ENCODE measurements at regions not wholly inside any gene's neighbourhood (a gene's known extent, or its start where the extent isn't known, plus 50 kb on each side); places are given as distances from the start of the nearest gene placed in this dataset.

DNA sequence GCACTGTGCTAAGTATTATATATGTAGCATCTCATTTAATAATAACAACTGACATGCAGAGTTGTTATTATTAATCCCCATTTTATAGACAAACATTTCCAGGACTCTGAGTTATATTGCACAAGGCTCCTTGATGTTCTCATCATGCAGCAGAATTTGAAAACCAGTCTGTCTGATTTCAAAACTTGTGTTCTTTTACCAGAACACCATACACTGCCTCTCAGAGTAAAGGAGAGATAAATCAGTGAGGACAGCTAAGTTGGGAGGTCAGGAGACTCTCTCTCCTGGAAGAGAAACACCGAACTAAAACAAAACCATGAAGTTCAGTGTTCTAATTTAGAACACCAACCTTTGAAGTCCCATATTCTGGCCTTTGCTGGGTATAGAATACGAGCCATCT is 92.7 kb upstream of the TNC start:
- no peak for DNase-seq

DNA sequence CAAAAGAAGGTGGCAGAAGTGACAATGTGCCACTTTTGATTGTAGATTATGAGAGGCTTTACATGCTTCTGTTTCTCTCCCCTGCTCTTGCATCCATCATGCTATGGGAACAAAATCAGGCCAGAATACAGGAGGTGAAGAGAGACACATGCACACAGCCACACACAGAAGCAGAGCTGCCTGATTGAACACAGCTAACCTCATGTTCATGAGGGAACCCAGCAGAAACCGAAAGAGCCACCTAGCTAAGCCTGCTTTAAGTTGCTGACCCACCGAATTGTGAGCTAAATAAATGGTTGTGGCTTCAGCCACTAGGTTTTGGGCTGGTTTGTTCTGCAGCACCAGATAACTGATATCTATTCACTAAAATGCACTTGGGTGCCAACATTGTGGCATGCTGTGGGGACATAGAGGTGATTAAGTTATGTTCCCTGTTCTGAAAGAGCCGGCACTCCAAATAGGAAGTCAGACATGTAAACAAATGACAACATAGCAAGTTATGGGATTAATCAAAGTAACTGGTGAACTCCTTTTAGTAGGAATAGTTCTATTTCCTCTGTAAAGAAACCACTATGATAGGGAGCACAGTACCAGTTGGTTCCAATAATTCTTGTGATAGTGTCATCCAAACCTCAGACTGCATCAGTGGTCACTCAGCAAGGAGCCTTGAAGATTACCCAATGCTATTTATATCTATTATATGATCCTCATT is 93.6 kb upstream of the TNC start:
- no peak for DNase-seq

DNA sequence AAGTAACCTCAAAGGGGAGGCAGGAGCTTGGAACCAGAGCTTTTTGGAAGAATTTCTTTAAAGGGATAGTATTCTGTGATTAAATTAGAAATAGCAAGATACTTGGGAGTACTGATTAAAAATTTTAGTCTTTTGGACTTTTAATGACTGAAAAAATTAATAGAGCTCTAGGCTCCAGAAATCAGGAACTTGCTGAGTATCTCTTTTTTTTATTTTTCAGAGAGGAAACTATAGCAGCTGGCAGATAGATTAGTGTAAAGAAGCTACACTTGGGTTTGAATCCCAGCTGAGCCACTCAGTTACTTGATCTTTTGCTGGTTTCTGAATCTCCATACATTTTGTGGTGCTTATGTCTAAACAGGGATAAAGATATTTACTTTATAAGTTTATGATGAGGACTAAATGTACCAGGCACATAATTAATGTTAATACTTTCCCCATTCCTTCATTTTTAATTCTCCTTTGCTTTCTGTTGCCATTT is 94.2 kb upstream of the TNC start:
- DNase-seq = no peak

DNA sequence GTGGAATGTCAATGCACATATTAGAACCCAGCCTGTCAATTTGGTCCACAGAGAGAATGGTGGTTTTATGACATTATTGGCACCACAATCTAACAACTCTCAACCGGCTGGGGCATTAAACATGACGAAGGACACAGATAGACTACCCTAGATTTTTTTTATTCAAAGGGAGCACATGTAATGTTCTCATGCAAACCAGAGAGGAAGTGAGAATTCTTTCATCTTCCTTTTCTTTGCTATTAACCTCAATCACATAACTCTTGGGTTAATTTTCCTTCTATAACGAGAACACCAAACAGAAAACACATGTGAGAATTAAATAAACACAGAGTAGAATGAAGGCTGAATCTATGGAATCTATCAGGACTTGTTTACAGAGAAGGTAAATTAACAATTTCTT is 94.9 kb upstream of the TNC start:
- DNase-seq = no peak

DNA sequence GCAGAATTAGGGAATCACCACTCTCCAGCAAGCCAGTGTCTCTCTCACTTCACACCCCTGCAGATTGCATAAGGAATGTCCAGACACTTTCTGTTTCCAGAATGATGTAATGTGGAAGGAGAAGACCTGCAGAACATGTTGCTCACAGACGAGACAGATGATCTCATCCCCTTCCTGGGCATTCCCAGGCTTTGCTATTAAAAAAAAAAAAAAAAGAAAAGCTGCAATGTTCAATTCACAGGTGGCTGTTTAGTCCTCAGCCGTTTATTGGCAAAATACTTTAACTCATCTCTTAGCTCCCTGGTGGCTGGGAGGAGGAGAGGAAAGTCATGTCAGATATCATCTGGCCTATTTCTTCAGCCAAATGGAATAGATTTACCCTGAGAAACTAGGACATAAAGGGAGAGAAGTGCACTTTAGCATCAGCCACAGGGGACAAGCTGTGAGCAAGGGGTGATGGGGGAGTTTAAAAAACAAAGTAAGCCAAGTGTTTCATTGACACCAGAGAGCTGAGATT is 95.9 kb upstream of the TNC start:
- DNase-seq = no peak

DNA sequence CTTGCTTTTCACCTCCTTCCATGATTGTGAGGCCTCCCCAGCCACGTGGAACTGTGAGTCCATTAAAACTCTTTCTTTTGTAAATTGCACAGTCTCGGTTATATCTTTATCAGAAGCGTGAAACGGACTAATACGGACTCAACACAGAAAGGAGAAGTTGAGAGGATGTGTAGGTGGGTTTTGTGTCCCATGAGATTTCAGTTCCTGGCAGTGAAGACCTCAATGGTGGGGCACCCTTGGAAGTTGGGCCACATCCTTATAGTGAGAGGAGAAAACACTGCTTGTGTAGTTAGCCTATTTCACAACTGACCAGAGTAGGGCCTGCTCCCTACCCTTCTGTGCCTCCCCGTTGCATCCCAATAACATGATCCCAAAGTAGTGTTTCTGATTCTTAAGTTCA is 98.9 kb upstream of the TNC start:
- no peak for DNase-seq

DNA sequence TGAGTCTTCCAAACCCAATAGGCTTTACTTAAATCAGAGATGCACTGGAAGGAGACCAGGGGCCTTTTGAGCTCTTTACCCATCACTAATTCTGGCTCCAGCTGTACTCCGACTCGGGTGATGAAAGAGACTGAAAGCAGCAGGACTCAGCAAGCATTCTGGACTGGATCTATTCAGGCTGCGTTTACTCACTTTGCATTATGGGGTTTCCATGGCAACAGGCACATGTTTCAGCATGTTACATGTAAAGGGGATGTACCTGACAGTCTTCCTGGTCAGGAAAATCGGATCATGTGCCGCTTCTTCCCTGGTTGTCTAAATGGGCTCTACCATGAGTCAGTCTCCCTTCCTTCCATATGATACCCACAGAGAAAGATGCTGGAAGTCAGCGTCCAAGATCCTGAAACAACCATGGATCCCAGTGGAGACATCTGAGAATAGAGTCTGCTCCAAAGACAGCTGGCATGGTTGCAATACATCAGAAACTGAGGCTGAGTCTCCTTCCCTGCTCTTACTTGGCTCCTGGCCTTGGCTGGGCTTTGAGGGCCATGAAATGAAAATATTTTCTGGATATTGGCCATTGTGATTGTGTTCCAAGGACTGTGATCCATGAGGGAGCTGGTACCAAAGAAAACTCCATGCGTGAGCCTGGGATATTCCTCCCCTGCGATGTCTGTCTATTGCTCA is 102.5 kb upstream of the TNC start:
- DNase-seq = no peak

DNA sequence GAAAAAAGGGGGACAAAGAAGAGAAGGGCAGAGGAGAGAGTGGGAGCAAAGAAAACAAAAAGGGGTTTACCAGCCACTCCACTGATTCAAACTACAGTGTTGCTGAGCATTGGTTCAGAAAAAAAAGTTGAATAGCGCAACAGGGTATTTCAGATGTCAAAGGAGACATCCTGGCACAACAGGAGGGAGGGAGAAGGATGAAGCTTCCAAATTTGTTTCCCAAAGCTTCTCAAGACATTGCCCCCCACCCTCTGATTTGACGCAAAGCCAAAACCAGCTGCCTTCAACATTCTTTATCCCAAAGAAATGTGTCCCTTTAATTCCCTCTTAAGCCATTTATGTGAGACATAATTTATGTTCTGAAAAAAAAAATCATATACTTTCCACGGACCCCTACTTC is 105.5 kb upstream of the TNC start:
- DNase-seq = no peak

DNA sequence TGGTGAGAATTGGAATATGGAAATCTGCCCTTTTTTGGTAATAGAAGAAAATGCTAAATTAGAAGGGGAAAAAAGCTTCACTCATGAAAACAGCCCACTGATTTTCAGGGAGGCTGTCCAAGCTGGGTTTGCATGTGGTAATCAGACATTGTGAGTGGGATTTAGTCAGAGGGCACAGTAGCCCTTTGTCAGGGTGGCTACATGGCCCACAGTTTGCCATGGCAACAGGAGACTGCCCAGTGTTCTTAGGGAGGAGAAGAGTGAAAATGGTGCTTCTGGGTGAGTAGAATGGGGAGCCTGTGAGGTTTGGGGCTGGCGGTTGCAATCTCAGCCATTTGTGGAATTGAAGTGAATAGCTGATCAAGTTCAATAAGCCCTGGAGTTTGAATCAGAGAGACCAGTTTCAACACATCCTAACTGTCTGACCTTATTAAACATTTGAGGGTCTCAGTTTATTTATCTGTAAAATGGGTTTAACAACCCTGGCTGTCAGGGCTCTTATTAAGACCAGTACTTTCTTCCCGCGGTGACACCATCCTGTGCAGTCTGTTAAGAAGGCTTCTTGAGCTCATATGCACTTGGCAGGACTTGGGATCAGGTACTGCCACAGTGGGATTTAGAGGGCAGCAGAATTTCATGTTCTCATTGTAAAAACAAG is 107.6 kb upstream of the TNC start:
- DNase-seq = no peak

DNA sequence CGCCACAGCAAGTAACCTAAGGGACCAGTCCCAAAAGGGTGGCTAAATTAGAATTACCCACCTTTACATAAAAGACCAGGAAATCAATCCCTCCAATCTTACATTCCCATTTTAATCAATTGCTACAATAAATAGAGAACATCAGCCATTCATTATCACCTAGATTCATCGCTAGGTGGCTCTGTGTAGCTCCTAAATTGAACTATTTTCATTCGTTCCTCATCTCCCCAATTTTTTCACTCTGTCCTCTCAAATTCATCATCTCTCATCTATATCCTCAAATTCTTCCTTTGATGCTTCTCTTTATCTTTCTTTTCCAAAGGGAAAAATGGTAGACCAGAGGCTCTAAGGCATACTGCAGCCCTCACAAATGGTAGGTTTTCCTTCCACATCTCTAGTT is 108.2 kb upstream of the TNC start:
- no peak for DNase-seq

DNA sequence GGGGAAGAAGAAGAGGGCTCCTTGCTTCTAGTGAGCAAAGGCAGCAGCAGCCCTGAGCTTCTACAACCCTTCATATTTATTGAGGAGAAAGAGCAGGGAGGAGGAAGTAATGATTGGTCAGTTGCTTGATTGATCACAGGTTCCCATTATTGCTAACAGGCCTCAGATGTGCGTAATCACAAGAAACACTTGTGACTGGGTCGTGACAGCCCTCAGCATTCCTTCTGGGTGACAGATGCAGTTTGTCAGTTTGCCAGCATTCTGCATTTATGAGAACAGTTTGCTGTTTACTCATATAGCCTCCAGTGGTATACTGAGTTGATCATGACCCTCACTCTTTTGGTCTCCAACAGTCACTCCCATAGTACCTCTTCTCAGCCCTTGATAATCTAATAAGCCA is 111.5 kb upstream of the TNC start:
- no peak for DNase-seq

DNA sequence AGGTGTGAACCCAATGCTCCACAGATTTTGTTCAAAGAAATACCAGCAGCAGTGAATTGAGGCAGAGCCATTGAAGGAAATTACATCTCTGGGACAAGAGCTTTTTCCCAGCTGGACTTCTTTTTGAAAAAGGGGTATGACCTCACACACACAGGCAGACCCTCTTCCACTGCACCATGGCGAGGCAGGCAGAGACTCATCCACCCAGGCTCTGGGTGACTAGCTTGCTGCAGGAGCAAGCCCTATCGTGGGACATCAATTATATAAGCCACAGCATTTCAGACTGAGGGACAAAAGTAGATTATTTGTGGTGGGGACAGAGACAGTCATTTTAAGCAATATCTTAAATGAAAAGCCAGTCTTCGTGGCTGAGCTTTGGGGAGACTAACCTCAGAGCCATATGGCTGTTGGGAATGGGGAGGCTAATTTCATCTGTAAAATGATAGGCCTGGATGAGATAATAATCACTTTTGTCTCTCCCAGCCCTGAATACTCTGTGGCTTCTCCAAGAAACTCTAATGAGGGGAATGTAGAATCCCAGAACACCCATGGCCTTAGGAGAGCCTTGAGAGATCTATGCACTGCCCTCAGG is 113.1 kb upstream of the TNC start:
- DNase-seq = no peak

DNA sequence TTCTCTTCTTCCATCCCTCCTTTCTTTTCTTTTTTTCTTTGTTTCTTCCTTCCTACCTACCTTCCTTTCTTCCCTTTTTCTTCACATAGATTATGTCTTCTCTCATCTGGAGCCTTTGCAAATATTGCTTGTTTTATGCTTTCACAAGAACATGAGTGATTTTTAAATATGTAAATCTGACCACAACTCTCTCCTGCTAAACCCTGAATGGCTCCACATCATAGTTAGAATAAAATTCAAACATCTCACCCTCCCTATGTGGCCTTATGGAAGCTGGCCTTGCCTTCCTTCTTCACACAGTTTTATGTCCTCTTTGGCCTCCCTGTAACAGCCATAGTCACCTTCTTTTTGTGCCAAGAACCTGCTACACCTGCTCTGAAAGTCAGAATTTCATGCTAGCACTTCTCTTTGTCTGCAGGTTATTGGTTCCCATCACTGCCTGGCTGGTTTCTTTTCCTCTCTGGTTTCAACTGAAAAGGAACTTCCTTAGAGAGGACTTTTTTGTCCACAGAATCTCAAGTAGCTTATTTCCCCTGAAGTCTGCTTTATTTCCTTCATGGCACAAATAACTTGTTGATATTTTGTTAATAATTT is 114.3 kb upstream of the TNC start:
- DNase-seq = no peak

DNA sequence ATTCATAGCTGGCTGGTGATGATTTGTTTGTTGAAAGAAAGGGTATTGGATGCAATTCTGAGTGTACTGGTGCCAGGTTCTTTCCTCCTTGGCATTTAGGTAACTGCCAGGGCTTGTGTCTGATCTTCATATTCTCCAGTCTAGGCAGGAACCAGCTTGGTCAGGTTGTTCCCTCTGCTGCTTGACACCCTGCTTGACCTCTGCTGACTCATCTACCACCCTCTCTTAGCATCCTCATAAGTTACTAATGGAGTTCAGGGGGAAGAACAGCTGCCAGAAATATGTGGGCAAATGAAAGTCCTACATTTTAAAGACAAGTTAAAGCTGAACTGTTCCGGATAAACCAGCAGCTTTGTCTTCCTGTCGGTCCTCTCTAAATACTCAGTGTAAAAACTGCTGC is 116.1 kb upstream of the TNC start:
- no peak for DNase-seq

DNA sequence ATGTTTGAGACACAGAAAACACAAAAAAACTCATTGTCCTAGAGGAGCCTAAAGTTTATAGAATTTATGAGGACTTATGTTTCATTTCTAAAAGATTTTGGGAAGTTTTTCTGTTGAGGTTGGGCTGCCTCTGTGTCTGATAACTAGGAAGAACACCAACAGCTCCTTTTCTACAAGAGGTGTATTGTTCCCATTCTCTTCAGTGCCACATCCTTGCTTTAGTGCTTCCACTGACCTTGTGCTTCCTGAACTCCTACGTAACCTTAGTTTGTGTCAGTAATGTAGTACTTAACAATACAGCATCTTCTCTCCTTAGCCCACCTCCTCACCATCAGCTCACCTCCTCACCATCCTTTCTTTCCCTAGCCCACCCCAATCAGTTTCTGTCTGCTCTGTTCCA is 117.3 kb upstream of the TNC start:
- no peak for DNase-seq

DNA sequence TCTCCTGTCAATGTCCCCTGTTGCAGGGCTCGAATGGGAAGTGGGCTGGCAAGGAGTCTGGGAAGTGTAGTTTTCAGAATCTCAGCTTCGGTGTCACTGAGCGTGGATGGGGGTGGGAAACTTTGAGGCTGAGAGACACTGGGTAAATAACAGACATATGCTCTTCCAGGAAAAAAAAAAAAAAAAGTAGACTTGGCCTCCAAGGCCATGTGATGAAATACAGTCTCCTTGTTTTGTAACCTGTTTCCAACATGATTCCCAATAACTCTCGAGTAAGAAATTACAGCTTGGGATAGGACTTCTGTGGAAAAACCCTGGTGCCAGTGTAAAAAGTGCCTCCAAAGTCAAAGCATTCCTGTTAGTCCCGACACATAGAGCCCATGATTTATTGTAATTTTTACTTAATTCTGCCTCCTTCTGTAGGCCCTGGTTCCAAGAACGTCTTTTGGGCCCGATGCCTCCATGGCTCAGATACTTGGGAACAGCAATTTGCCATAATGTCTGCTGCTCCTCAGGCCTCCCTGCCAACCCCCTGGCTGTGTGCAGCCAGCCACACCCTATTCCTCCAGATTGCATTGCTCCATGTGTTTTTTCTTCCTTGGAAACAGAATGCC is 119.5 kb upstream of the TNC start:
- DNase-seq = no peak

DNA sequence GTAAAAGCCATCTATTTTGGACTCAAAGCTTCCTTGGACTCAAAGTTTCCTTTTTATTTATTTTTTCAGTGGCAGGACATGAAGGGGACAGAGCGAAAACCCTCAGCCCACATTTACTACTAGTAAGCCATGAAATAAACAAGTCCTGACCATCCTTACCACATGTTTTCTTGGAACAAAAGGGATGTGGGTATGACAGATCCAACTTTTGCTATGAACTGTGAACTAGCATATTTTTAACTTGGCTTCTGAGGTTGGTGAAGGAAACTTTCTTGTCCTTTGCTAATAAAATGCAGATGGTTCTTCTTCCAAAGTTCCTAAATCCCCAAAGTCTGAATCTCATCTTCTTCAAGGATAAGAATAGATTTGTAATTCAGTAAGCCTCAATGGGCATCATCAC is 122.7 kb upstream of the TNC start:
- DNase-seq = no peak

DNA sequence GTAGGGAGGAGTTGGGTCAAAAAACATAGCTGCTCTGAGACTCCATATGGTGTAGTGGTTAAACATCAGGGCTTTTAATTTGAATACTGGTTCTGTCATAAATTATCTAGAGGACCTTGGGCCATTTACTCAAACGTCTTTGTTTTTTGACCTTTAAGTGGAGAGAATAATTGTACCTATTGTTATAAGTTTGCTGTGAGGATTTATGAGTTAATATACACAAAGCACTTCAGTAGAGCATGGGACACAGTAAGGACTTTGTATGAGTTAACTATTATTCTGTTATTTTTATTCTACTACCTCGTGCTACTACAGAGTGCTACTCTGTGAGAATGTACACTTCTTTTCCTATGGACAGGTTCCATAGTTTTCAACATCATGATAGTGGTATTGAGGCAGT is 123.7 kb upstream of the TNC start:
- no peak for DNase-seq

DNA sequence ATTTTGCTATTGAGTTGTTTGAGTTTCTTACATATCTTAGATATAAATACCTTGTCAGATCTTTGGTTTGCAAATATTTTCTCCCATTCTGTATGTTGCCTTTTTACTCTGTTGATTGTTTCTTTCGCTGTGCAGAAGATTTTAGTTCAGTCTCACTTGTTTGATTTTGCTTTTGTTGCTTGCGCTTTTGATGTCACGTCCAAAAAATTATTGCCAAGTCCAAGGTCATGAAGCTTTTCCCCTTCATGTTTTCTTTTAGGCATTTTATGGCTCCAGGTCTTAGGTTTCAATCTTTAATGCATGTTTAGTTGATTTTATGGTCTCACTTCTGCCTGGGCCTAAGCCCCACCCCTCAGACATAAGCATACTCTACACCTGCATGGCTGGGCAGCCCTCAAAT is 131.5 kb upstream of the TNC start:
- no peak for DNase-seq

DNA sequence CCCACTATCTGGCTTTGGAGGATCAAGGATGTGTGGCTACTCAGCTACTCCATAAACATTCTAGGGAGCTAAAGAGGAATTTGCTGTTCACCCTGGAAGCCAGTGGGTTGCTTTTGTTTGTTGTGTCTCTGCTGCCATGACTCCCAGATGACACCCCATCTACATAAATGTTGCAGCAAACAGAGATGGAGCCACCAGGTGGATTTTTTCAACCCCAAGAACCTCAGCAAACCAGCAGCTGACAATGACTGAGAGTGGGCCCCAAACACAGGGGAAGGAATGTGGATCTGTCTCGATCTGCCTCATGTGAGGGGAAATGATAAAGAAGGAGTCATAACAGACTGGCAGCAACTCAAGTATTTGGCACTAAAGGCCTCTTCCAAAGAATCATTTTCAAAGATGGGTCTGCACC is 132.7 kb upstream of the TNC start:
- no peak for DNase-seq

DNA sequence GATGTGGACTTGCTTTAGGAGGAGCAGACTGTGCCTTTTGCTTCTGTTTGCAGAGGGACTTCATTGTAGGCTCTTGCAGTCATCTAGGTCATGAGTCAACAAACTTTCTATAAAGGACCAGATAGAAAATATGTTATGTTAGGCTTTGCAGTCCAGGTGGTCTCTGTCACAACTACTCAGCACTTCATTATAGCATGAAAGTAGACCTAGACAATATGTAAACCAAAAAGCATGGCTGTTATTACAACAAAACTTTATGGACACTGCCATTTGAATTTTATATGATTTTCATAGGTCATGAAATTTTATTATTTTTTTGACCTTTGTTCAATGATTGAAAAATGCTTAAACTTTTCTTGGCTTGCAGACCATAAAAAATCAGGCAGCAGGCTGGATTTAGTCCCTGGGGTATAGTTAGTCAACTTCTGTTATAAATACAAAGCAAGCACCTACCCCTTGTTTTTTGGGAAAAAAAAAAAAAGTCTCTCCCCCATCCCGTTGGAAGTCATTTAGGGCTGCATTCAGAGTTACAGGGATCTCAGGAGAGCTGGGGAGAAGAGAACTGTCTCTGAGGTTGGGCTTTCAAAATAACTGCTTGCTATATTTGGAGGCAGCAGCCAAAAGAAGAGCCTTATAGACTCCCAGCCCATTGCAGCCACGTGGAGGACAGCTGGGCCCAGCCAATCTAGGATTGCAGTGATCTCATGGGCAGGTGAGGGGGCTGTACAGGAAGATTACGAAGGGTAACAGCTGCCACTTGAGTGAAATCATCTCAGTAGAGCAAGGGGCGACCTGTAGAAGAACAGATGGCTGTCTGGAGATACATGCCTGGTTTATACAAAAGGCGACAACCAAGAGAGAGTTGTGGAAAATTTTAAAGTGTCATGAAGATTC is 136.6 kb upstream of the TNC start:
- DNase-seq = peak; percentile 53

DNA sequence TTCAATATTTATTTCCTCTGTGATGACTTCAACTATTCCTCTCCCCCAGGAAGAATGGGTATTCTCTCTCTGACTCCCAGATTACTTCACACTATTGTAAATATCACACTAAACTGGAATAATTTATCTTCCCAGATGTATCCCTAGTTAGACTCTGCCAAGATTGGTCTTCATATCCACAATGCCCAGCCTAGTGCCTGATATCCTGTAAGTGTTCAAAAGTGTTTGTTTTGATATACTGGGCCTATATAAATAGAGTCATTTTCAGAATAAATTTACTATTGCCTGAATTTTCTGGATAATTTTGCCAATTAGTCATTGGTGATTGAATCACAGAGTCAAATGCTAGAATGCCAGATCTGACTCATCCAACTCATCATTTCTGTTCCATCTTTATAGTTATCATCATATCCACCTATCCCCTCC is 143.7 kb upstream of the TNC start:
- peak; percentile 8 for DNase-seq

All from NCI-H510A treated with DMSO at 0.1 percent for 48 hours (cell line).